Fibroblast of peridontal ligament (primary cell): ENCODE measurements at regions not wholly inside any gene's neighbourhood (a gene's known extent, or its start where the extent isn't known, plus 50 kb on each side); places are given as distances from the start of the nearest gene placed in this dataset.
A peak's percentile ranks its signal among the peaks of the same experiment; 100 is the strongest.
"Not testable (repeated sequence)": the region's sequence is repeated elsewhere in the genome, so short reads cannot be mapped to it uniquely, and the experiment has no call there.

Experiments
- DNase-seq: peaks from one replicate; pipeline ENCODE4 v3.0.0-alpha.2; 2010; ENCODE audit errors: extremely low read depth

DNA sequence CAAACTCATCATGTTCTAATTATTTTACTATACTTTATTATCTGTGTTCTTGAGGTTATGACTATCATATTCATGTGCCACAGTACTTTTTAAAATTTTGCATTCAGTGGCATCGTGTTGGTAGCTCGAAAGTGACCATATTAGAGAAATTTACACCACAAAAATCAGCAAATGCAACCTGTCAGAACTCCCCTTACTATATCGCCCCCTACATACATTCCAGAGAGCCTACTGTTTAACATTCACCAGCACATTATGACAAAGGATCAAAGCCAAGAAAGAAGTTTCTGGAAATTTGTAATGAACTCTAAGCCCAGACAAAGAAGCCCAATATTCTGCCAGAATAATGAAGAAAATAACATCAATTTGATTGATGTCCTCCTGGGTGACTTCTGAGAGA, 909.3 kb downstream of the LTN1 start:
- DNase-seq = no peak

DNA sequence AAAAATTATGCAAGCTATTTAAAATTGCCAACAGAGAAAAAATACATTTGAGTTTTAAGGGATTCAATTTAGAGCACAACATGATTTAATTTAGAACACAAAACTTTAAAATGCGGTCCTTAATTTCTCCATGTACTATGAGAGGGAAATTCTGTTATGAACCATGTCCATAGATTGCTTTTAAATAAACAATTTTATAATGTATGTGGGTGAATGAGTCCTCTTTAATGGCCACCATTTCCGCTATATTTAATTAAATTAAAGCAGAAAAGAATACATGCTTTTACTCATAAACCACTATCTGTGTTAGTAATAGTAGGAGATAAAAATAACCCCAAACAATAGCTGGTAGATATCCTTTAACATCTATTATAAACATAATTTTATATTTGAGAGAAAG, 914.6 kb downstream of the LTN1 start:
- DNase-seq = no peak

DNA sequence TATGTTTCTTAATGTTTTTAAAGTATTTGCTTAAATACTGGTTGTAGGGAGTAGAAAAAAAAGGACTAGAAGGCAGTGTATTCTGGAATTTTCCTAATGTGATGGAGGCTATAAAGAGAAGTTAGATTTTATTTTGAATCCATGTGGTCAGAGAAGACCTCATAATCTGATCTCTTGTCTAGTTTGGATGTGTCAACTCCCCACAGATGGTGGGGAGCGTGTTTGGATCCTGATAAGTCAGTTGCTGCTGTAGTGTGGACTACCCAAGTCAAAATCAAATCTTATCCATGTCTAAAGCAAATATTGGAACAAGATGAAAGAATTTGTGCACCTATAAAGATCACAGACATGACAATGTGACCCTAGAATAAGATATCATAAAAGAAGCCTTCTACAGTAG, 918.0 kb downstream of the LTN1 start:
- DNase-seq = no peak

DNA sequence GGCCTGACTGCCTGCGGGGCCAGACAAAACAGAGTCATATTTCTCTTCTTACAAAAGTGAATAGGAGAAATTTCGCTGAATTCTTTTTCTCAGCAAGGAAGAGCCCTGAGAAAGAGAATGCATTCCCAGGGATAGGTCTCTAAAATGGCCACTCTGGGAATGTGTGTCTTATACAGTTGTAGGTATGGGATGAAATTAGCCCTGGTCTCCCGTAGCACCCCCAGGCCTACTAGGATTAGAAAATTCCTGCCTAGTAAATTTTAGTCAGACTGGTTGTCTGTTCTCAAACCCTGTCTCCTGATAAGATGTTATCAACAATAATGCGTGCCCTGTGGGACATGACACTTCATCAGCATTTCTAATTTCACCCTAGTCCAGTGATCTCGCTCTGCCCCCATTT, 920.1 kb downstream of the LTN1 start:
- no peak for DNase-seq

DNA sequence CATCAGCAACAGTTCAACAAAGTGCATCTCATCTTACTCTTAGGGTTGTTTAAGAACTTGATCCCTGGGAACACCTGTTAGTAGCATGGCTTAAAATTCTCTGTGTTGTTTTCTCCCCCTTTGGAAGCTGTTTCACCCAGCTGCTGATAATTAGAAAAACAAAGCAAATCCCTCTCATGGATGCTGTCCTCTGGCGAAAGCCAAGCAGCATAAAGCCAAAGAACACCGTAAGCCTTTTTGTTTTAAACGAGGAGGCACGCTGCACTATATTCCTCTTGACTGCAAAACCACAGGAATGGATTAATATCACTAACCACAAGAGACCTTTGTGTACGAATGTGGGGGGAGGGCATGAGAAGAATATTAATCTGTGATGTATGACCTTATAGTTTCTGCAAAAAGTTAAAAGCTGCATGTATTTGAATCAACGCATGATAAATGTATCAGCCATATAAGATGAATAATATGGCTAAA, 923.2 kb downstream of the LTN1 start:
- peak; percentile 48 for DNase-seq

DNA sequence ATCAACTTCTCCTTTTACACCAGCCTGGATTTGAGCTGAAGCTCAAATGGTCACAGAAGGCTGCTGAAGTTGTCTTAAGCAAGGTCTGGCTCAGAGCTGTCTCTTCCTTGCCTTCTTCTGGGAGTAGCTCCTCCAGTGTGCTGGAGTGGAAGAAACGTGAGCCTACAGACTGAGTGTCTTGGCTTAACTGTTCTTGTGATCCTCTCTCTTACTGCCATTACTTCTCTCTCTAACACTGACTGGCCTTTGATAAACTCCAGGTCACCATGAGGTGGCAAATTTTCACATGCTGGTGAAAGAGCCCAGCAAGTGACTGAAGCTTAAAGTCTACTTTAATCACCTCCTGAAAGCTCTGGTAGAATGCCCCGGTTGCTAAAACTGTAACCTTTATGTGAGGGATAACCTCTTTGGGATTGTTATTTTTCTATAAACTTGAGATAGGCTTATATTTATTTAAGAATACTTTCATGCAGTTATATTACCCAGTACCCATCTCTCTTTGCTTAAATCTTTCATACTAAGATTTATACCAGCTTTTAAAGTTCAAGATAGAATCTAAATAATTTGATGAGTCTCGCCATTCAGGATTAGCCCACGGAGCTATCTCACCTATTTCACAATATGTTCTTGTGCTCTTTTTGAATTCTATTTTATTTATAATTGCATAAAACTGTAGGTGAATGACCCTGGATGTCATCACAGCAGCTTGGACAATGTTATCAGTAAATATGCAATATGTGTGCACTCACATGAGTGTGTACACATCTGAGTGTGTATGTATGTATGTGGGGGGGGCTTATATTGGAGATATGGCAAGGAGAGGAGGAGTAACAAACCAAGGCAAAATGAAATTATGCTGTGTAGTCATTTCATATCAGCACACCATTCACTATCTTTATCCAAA, 924.0 kb downstream of the LTN1 start:
- DNase-seq = no peak

DNA sequence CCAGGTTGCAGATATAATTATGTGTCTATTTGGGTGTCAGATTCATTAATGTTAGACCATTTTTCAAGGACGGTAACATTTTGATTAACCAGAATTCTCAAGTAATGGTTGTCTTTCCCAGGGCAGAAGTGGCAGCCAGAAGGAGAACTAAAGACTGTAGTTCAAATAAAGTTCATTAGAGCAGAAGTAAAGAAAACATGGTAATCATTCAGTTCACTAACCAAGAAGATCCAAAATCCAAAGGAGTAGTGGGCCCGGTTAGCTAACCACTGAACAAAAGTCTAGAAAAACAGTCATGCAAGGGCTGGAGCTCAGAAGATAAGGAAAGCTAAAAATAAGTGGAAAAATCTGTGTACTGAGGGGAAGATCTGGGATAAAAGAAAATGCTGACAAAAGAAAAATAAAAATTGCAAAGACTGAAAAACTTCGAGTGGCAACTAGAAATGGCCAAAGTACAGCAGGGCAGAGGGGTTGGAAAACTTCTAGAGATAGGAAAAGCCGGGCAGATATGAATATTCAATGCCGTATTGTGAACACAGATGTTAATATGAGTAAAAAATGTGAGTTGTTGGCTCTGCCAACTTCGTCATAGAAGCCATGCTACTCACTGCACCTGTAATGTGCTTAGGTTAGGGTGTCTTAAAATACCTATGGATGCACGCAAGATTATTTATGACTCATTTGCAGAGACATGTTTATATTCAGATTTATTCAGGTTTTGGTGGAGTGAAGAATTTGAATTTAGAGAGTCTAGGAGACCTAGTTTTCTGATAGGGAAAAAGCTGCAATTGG, 925.9 kb downstream of the LTN1 start:
- DNase-seq = no peak

DNA sequence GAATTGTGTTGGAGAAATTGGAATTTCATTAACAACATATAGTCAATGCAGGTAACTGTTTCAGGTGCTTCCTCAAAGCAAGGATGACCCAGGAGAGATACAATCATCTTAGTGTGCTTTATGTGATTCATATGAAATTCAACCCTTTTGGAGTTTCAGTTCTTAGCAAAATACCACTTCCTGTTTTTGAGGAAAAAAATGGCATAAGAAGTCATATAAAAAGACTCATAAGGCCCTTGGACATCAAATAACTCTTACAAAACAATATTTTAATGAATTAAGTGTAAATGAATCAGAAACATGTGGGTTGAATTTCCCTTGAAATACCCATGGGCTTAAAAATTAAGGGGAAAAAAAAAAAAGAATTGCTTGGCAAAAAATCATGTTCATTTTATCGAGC, 926.6 kb downstream of the LTN1 start:
- DNase-seq = peak; percentile 8

DNA sequence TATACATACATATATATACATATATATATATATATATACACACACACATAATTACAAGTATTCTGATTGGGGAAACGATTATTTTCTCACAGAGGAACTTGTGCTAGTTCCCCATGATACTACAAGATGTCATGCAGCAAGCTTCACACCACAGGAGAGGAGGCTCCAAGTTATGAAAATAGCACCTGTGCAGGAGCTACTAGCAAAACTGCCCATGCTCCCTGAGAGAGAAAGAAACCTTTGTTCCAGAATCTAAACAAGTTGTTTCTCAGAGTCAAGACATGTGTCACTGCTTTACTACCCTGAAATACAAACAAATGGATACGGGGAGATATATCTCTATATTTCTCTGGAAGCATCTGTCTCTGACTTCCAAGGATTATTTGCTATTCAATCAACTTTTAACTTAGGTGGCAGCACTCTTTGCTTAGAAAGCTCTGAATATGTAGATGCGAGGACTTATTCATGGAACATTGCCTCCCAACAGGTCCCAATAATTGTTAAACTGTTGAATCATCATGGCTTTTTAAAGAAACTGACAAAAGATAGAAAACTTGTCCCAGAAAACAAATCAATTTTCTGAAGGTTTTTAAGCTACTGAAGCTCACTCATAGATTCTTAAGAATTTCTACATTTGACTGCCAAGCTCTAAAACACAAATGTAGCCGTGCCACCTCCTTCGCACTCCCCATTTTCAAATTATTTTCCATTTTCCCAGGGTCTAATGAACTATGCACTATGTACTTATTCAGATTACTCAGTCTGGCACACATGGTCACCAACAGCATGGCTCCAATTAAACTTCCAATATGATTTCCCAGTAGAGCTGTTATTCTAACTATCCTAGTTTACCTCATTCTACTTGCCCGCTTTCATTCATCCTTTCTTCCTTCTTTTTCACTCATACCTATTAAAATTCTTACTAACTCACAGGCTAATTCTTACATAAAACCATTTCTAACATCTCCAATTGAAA, 929.1 kb downstream of the LTN1 start:
- DNase-seq = no peak

DNA sequence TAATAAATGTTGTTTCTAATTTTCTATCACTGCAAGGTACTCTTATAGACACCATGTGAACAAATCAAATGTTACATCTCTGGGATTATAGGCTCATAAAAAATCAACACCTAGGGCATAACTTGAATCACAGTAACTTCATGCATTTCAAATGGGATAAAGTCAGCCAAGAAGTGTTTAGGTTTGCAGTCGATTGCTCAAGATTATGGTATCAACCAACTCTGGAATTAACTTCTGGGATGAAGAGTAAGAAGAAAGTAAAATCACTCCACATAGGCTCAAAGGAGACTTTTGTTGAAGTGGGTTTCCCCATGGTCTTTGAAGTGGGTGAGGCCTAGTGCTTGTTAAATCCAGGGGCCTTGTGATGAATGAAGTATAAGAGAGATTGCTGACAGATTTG, 939.7 kb downstream of the LTN1 start:
- DNase-seq = peak; percentile 59

DNA sequence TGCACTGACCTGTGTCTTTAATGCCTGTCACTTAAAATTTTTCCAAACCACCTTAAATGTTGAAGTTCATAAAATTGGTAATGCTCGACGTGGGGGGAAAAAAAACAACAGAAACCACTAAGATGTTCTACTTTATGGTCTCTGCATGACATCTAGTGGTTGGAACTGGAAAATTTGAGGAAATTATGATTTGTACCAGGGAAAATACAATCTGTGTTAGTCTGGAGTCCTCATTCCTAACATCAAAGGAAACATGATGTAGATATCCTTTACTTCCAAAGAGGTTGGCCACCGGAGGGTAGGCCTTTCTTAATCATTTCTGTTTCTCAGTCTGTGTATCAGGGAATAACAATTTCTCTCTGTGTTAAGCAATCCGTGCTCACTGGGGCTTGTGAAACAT, 941.0 kb downstream of the LTN1 start:
- DNase-seq = peak; percentile 80

DNA sequence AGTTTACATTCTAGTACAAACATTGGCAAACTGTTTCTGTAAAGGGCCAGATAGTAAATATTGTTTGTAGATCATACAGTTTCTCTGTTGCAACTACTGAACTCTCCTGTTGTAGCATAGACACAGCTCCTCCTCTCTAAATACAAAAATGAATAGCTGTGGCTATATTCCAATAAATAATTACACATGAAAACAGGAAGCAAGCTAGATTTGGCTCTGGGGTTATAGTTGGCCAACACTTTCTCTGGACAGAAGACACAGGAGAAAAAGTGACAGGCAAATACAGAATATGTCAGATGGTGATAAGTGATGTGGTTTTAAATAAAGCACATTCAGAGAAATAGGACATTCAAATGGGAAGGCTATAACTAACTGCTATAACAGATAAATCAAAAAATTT, 957.0 kb downstream of the LTN1 start:
- not testable (repeated sequence) for DNase-seq

DNA sequence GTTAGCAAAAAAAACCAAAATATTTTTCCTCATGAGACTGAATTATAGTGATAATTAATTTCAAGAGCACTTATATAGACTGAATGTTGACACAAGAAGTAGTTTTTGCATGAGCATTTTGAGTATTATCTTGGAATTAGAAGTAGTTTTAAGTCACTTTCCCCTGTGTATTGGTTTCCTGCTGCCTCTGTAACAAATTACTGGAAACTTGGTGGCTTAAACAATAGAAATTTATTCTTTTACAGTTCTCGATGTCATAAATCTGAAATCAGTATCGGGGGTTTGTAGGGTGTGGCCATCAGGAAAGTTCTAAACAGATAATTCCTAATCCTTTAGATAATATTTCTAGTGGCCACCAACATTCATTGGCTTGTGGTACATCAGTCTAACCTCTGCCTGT, 957.8 kb downstream of the LTN1 start:
- DNase-seq = not testable (repeated sequence)

DNA sequence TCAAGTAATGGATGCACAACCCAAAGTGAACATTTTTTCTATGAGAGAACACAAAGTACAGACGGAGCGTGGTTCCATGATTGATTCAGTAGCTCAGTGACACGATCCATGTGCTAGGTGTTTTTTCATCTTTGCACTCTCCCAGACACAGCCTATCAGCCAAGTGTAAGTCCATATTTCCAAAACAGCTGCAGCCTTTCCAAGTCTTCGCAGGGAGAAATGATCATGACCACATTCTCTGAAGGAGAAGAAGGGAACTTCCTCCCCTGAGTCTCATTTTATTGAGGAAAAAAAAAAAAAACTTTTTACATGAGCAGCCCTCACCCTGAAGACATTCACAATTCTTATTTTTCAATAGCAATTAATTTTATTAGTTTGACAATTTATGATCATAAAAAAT, 958.3 kb downstream of the LTN1 start:
- DNase-seq = not testable (repeated sequence)

DNA sequence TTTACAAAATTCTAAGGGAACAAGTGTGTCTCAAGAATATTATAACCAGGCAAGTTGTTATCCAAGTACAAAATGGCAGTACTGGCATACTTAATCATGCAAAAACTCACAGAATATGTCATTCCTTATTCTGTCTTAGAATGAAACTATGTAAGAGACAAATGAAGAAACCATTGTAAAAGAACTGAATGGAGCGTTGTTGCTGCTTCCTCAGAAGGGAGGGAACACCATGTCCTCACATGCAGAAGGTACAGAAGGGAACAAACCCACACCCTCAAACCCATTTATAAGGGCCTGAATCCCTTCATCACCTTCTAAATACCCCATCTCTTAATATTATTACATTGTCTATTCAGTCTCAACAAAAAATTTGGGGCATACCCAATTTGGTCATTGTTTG, 960.0 kb downstream of the LTN1 start:
- not testable (repeated sequence) for DNase-seq

DNA sequence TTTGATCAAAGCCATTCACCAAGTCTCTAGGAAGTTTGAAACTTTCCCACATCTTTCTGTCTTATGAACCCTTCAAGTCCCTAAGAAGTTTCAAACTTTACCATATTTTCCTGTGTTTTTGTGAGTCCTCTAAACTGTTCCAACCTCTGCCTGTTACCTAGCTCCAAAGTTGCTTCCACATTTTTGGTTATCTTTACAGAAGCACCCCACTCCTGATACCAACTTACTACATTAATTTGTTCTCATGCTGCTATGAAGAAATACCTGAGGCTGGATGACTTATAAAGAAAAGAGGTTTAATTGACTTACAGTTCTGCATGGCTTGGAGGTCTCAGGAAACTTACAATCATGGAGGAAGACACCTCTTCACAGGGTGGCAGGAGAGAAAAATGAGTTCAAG, 961.6 kb downstream of the LTN1 start:
- not testable (repeated sequence) for DNase-seq

DNA sequence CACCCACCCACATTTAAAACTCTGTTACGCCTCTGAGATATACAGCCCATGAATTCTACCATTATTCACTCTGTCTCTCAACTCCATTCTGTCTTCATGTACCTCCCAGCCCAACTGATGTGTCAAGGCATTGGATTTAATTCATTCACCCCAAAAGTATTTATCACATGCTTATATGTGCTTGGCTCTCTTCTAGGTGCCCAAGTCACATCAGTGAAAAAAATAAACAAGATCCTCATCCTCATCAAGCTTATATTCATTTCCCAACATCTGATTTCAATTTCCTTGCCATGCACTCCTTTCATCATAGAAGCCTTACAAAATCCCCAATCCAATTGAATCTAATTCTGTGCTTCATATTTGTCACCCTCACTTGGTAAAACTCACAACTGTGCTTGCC, 967.6 kb downstream of the LTN1 start:
- DNase-seq = peak; percentile 67

DNA sequence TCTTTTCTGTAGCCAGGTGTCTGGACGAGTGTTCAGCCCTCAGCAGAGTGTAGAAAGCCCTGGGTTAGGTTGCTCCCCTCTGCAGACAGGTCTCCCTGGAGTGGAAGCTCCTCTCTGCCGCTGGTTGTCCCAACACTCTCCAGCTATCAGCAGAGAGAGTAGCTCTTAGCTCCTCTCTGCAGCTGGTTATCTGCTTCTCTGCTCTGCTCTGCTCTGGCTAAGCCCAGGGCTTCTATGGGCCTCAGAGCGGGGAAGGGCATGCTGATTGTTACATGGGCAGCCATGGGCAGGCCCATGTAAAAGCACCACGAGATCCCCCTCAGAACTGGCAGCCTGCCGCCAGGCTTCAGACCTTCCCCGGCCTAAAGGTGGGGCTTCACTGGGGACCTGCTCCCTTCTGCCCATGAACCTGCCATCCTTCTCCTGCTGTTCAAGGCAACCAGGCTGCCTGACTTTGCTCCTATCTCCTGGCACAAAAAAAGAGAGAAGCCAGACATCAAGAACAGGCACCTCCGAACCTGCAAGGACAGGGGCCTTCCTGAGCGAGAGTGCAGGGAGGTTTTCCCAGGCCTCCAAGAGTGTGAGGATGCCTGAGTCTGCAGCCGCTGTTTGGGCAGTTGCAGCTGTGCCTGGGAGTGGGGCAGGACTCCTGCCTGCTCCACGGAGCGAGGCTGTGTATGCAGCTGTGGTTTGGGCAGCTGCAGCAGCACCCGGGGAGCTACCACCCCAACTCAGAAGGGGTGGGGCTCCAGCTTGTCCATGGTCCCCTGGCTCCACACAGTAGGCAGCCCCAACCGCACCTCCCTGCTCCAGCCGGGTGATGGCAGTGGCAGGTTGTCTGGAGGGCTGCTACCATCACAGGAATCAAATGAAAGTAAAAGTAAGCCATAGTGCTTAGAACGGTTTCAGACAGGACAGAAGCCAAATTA, 973.7 kb downstream of the LTN1 start:
- DNase-seq = no peak

DNA sequence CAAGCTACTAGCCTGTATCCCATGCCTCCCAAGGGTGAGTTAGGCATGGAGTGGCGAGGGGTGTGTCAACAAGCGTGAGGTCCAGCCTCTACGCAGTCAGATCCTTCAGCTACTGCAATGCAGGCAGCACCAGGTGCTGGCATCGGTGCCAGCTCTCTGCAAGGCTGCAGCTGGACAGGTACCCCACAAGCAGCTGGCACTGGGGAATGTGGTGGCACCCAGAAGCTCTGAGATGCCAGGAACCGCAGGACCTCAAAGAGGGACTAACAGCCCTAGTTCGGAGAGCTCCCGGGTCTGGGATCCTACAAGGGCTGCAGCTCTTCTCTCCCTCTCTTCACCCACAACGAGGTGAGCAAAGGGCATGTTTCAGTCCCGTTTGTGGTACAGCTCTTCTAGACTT, 974.5 kb downstream of the LTN1 start:
- DNase-seq = no peak

DNA sequence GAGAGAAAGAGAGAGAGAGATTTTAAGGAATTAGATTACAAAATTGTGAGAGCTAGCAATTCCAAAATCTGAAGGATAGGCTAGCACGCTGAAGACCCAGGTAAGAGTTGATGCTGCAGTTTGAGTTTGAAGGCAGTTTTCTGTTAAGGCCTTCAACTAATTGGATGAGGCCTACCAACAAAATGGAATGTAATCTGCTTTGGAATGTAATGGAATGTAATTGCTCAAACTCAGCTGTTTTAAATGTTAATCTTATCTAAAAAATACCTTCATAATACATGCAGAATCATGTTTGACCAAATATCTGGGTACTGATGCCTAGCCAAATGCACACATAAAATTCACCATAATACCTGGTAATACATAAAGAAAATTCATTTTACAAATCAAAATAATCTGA, 976.1 kb downstream of the LTN1 start:
- DNase-seq = no peak

DNA sequence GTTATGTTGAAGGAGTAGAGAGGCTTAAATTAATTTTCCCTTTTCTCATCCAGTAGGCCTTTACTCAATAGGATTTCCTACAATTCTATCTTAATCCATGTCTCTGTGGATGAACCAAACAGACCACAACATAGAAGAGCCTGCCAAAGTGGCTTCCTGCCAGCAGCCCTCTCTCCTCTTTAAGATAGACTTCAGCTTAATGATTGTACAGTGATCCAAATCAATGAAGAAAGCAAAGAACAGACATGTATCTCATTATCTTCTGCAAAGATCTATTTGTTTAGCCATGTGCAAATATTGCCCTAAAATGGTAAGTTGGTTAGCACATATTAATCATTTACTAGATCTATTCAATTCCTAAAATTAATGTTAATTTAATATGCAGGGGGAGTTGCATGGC, 979.6 kb downstream of the LTN1 start:
- peak; percentile 36 for DNase-seq
